ENCODE measurements at regions not wholly inside any gene's neighbourhood (a gene's known extent, or its start where the extent isn't known, plus 50 kb on each side); places are given as distances from the start of the nearest gene placed in this dataset.

DNA sequence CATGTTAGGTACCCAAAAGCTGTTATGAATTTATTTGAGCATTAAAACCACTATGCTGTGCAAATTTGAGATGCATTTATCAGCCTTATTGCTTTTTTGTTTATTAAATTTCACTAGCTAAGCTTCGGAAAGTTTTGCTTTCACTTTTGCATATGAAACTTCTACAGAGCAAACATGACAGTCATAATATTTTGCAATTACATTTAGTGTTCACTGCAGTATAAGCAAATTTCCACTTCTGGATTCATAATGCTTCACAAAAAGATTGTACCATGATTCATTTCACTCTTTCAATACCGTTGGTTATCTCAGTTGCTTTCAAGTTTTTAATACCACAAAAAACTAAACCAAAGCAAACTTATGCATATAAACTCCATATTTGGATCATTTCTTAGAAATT is 228.7 kb upstream of the SLC8A1 start:
- no peak overlapping the region for H3K9ac ChIP-seq (ENCODE audit: low read depth in 1 of 2, low read length in 2 of 2)
- no peaks in the 10 kb centered on the region for H3K9me3 ChIP-seq (ENCODE audit: control insufficient read depth in 4 of 4, low read length in 3 of 4)
- TF ChIP-seq RAD21 (IDR thresholded peaks at IDR 0.05) (no peak), RXRA (IDR thresholded peaks at IDR 0.05) (no peak), EGR1 (IDR thresholded peaks at IDR 0.05; ENCODE audit: low read depth in 2 of 2) (no peak), FOXA1 (IDR thresholded peaks at IDR 0.05) (no peak), CTCF (IDR thresholded peaks at IDR 0.05; ENCODE audit: low read depth, low read length, missing input control) (no peak), REST (IDR thresholded peaks at IDR 0.05) (no peak), HNF4G (IDR thresholded peaks at IDR 0.05) (no peak), TAF1 (conservative IDR thresholded peaks at IDR 0.05) (no peak), NR2F2 (IDR thresholded peaks at IDR 0.05) (no peak), GABPA (IDR thresholded peaks at IDR 0.05 in 1 of 2, conservative IDR thresholded peaks at IDR 0.05 in 1 of 2) (no peak)
- 32% methylated on average over 2 of the region's 2 CpGs for WGBS
- H3K4me1 ChIP-seq (ENCODE audit: control insufficient read depth in 4 of 4, insufficient read depth in 4 of 4, low read length in 3 of 4) = no peaks in the 10 kb centered on the region
- H3K27ac ChIP-seq (ENCODE audit: low read depth in 1 of 2, low read length in 2 of 2) = no peak overlapping the region
- no peaks in the 10 kb centered on the region for H3K27me3 ChIP-seq (ENCODE audit: control insufficient read depth in 4 of 4, insufficient read depth in 4 of 4, low read length in 3 of 4)
- H3K4me3 ChIP-seq (ENCODE audit: low read depth in 1 of 3, low read length in 3 of 3) = no peak overlapping the region
- no peak for DNase-seq (ENCODE audit: low spot score)
- H3K36me3 ChIP-seq (ENCODE audit: control insufficient read depth in 4 of 4, insufficient read depth in 3 of 4, low read depth in 1 of 4, low read length in 3 of 4) = no peaks in the 10 kb centered on the region

- Histone ChIP-seq H3K27me3 (ENCODE audit: control insufficient read depth in 4 of 4, insufficient read depth in 4 of 4, low read length in 3 of 4) (no peaks in the 10 kb centered on the region), H3K9me3 (ENCODE audit: control insufficient read depth in 4 of 4, low read length in 3 of 4) (peaks cover 0 to 2% (median 0%) of the 10 kb centered on the region in 4 donors), H3K4me3 (ENCODE audit: low read depth in 1 of 3, low read length in 3 of 3) (no peak overlapping the region), H3K36me3 (ENCODE audit: control insufficient read depth in 4 of 4, insufficient read depth in 3 of 4, low read depth in 1 of 4, low read length in 3 of 4) (no peaks in the 10 kb centered on the region), H3K27ac (ENCODE audit: low read depth in 1 of 2, low read length in 2 of 2) (no peak overlapping the region), H3K9ac (ENCODE audit: low read depth in 1 of 2, low read length in 2 of 2) (no peak overlapping the region), H3K4me1 (ENCODE audit: control insufficient read depth in 4 of 4, insufficient read depth in 4 of 4, low read length in 3 of 4) (no peaks in the 10 kb centered on the region)
- 77% methylated on average over 3 of the region's 3 CpGs for WGBS
- no peak for DNase-seq (ENCODE audit: low spot score)
- TF ChIP-seq FOXA1 (IDR thresholded peaks at IDR 0.05) = no peak
- TF ChIP-seq SP1 (IDR thresholded peaks at IDR 0.05) = no peak
Measured at GRCh38 chr2:40690036-40690435, 238.1 kb upstream of the SLC8A1 start.

- DNase-seq (ENCODE audit: low spot score) = no peak
- WGBS = 72% methylated on average over 3 of the region's 3 CpGs
- H3K36me3 ChIP-seq (ENCODE audit: control insufficient read depth in 4 of 4, insufficient read depth in 3 of 4, low read depth in 1 of 4, low read length in 3 of 4) = no peaks in the 10 kb centered on the region
- no peak overlapping the region for H3K27ac ChIP-seq (ENCODE audit: low read depth in 1 of 2, low read length in 2 of 2)
- H3K4me3 ChIP-seq (ENCODE audit: low read depth in 1 of 3, low read length in 3 of 3) = no peak overlapping the region
- no peaks in the 10 kb centered on the region for H3K4me1 ChIP-seq (ENCODE audit: control insufficient read depth in 4 of 4, insufficient read depth in 4 of 4, low read length in 3 of 4)
- H3K9ac ChIP-seq (ENCODE audit: low read depth in 1 of 2, low read length in 2 of 2) = no peak overlapping the region
- peaks cover 0 to 2% (median 0%) of the 10 kb centered on the region in 4 donors for H3K9me3 ChIP-seq (ENCODE audit: control insufficient read depth in 4 of 4, low read length in 3 of 4)
- H3K27me3 ChIP-seq (ENCODE audit: control insufficient read depth in 4 of 4, insufficient read depth in 4 of 4, low read length in 3 of 4) = no peaks in the 10 kb centered on the region
- no peak for TF ChIP-seq TAF1 (conservative IDR thresholded peaks at IDR 0.05)
- TF ChIP-seq MAX (IDR thresholded peaks at IDR 0.05) = no peak
- TF ChIP-seq NR2F2 (IDR thresholded peaks at IDR 0.05) = no peak
- TF ChIP-seq SP1 (IDR thresholded peaks at IDR 0.05) = no peak
- no peak for TF ChIP-seq FOXA1 (IDR thresholded peaks at IDR 0.05)
- TF ChIP-seq RAD21 (IDR thresholded peaks at IDR 0.05) = no peak
- TF ChIP-seq GABPA (IDR thresholded peaks at IDR 0.05 in 1 of 2, conservative IDR thresholded peaks at IDR 0.05 in 1 of 2) = no peak
- no peak for TF ChIP-seq YY1 (IDR thresholded peaks at IDR 0.05)
- TF ChIP-seq HNF4G (IDR thresholded peaks at IDR 0.05) = no peak
- TF ChIP-seq EGR1 (IDR thresholded peaks at IDR 0.05; ENCODE audit: low read depth in 2 of 2) = no peak
- no peak for TF ChIP-seq ATF3 (IDR thresholded peaks at IDR 0.05)
- no peak for TF ChIP-seq FOXA2 (IDR thresholded peaks at IDR 0.05)
- no peak for TF ChIP-seq CTCF (IDR thresholded peaks at IDR 0.05; ENCODE audit: low read depth, low read length, missing input control)
- no peak for TF ChIP-seq JUND (IDR thresholded peaks at IDR 0.05)
- TF ChIP-seq, protein P1, sequence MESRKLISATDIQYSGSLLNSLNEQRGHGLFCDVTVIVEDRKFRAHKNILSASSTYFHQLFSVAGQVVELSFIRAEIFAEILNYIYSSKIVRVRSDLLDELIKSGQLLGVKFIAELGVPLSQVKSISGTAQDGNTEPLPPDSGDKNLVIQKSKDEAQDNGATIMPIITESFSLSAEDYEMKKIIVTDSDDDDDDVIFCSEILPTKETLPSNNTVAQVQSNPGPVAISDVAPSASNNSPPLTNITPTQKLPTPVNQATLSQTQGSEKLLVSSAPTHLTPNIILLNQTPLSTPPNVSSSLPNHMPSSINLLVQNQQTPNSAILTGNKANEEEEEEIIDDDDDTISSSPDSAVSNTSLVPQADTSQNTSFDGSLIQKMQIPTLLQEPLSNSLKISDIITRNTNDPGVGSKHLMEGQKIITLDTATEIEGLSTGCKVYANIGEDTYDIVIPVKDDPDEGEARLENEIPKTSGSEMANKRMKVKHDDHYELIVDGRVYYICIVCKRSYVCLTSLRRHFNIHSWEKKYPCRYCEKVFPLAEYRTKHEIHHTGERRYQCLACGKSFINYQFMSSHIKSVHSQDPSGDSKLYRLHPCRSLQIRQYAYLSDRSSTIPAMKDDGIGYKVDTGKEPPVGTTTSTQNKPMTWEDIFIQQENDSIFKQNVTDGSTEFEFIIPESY (IDR thresholded peaks at IDR 0.05) = no peak
- no peak for TF ChIP-seq RXRA (IDR thresholded peaks at IDR 0.05)
- no peak for TF ChIP-seq HNF4A (conservative IDR thresholded peaks at IDR 0.05)
Measured at GRCh38 chr2:40690525-40690924, 238.6 kb upstream of the SLC8A1 start.
